Testis (tissue), 2 donors: ENCODE measurements at regions not wholly inside any gene's neighbourhood (a gene's known extent, or its start where the extent isn't known, plus 50 kb on each side); places are given as distances from the start of the nearest gene placed in this dataset.

ENCODE experiments used
- POLR2A ChIP-seq: fragments of 450-650 bp; IDR thresholded peaks from one replicate; pipeline ENCODE4 v1.6.1; 2017; ENCODE audit warnings: antibody characterized with exemption, mild to moderate bottlenecking, moderate library complexity
- TF ChIP-seq, protein P1 (sequence below), 3 experiments: fragments of 450-650 bp in 2 of 3; fragments of 200-600 bp in 1 of 3; sonication (generic) in 1 of 3; IDR thresholded peaks; one replicate each; pipeline ENCODE4 v1.5.1; 2016 to 2019; ENCODE audit warnings: antibody characterized with exemption in 3 of 3, mild to moderate bottlenecking in 2 of 3, moderate library complexity in 1 of 3

DNA sequence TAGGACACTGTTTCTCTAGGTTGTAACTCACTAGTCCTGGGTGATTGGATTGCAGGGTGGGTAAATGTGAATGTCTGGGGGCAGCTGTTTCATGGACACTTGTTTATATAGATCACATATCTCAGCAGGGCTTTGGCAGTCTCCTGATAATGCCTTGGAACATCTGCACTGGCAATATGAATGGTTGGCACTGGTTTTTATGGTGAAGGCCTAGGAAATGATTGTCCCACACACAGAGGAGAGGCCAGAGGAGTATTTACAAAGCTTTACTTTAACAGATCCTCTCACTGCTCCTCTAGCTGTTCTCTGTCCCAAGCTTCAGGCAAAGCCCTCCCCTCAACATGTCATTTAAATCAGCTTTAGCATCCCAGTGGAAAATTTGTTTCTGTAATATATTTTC lies 171.3 kb upstream of the STEAP4 start:
- TF ChIP-seq, protein P1, sequence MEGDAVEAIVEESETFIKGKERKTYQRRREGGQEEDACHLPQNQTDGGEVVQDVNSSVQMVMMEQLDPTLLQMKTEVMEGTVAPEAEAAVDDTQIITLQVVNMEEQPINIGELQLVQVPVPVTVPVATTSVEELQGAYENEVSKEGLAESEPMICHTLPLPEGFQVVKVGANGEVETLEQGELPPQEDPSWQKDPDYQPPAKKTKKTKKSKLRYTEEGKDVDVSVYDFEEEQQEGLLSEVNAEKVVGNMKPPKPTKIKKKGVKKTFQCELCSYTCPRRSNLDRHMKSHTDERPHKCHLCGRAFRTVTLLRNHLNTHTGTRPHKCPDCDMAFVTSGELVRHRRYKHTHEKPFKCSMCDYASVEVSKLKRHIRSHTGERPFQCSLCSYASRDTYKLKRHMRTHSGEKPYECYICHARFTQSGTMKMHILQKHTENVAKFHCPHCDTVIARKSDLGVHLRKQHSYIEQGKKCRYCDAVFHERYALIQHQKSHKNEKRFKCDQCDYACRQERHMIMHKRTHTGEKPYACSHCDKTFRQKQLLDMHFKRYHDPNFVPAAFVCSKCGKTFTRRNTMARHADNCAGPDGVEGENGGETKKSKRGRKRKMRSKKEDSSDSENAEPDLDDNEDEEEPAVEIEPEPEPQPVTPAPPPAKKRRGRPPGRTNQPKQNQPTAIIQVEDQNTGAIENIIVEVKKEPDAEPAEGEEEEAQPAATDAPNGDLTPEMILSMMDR (IDR thresholded peaks at IDR 0.05): no peak
- TF ChIP-seq POLR2A: no peak
